ENCODE measurements at regions not wholly inside any gene's neighbourhood (a gene's known extent, or its start where the extent isn't known, plus 50 kb on each side); places are given as distances from the start of the nearest gene placed in this dataset.

DNA sequence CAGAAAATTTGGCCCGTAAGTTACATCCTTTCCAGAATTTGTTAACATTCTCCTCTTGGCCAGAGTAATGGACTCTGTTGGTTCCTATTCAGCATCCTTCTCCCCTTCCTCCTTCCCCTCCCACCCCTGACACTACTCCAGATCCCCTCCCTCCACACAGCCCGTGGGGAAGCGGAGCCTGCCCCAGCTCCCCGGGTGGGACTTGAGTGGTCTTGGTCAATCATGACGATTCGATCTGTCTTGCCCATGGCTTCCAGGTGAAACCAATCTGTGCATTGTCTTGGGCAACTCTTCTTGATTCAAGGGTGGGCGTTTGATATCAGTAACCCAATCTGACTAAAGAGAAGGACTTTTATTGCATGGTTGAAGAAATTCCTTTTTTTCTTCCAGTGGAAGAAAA lies 143.9 kb downstream of the ANKRD60 start:
- in situ Hi-C loops (cut with MboI; ENCODE audit: low sequenced_read_pairs) (loop anchor here (10.0 kb wide), 1 partner anchor 430 kb away; no protein-coding TSS in a partner anchor), intact Hi-C loops (cut with micrococcal nuclease) (no loop called here), dilution Hi-C loops (cut with HindIII; ENCODE audit: low sequenced_read_pairs, unreplicated experiment) (no loop called here)
- Histone ChIP-seq H2AK9ac (replicated peaks; ENCODE audit: low read depth, low read length, poor library complexity) (no peak overlapping the region), H4K5ac (ENCODE audit: low read depth, low read length) (no peak overlapping the region), H2BK20ac (ENCODE audit: low read depth, low read length) (no peak overlapping the region), H3K9me3 (ENCODE audit: control insufficient read depth, insufficient read depth, low read length) (no peaks in the 10 kb centered on the region), H3K27ac (ENCODE audit: insufficient read depth, low read length) (no peak overlapping the region), H3K4me2 (ENCODE audit: low read depth, low read length) (no peak overlapping the region), H2AFZ (replicated peaks; ENCODE audit: low read length, poor library complexity) (no peak overlapping the region), H3K4me3 (ENCODE audit: insufficient read depth, low read depth, low read length) (no peak overlapping the region), H3K18ac (ENCODE audit: low read depth, low read length) (no peak overlapping the region), H2BK5ac (ENCODE audit: low read depth, low read length, poor library complexity, severe bottlenecking) (no peak overlapping the region), H3K27me3 (ENCODE audit: control insufficient read depth, insufficient read depth, low read length) (no peaks in the 10 kb centered on the region), H3K23ac (ENCODE audit: low read depth, low read length) (no peak overlapping the region), H4K20me1 (ENCODE audit: insufficient read depth, low read length) (no peaks in the 10 kb centered on the region), H4K8ac (ENCODE audit: low read depth in 2 of 2, low read length in 2 of 2) (no peak overlapping the region), H2BK15ac (ENCODE audit: low read depth, low read length) (no peak overlapping the region), H3K14ac (replicated peaks; ENCODE audit: low read depth, low read length) (no peak overlapping the region), H3K4me1 (ENCODE audit: control insufficient read depth, insufficient read depth, low read length) (no peaks in the 10 kb centered on the region), H3K4ac (ENCODE audit: low read depth, low read length) (no peak overlapping the region), H4K91ac (ENCODE audit: insufficient read depth, low read depth, low read length) (no peak overlapping the region), H2AK5ac (ENCODE audit: low read depth, low read length) (no peak overlapping the region), H3K79me1 (ENCODE audit: low read depth in 1 of 2, low read length in 2 of 2) (no peaks in the 10 kb centered on the region), H3K9me1 (ENCODE audit: insufficient read depth, low read length) (no peaks in the 10 kb centered on the region), H3K56ac (ENCODE audit: extremely low read depth, insufficient read depth, low read length) (no peak overlapping the region), H3K36me3 (ENCODE audit: control insufficient read depth, insufficient read depth, low read length) (no peaks in the 10 kb centered on the region), H3K9ac (ENCODE audit: low read depth, low read length) (no peak overlapping the region), H2BK120ac (ENCODE audit: low read depth, low read length) (no peak overlapping the region)
- POLR2A ChIA-PET (ENCODE audit: unreplicated experiment): no interaction called here
- BruUV-seq (replicated peaks): no TSS peak
- no peak for DNase-seq
- TF ChIP-seq RAD21 (IDR thresholded peaks at IDR 0.05; ENCODE audit: low read length) (no peak), ELK1 (IDR thresholded peaks at IDR 0.05; ENCODE audit: borderline replicate concordance, low read depth, low read length) (no peak), MXI1 (IDR thresholded peaks at IDR 0.05; ENCODE audit: borderline replicate concordance, low read depth, low read length) (no peak), SMC3 (IDR thresholded peaks at IDR 0.05; ENCODE audit: low read depth, low read length) (no peak), POLR2A (IDR thresholded peaks at IDR 0.05; ENCODE audit: low read depth, low read length) (no peak), CHD1 (IDR thresholded peaks at IDR 0.05; ENCODE audit: low read depth, low read length) (no peak), USF2 (IDR thresholded peaks at IDR 0.05; ENCODE audit: low read depth, low read length) (no peak), CEBPB (IDR thresholded peaks at IDR 0.05; ENCODE audit: low read depth, low read length) (no peak), RCOR1 (IDR thresholded peaks at IDR 0.05; ENCODE audit: insufficient replicate concordance, low read length) (no peak), MAFK (IDR thresholded peaks at IDR 0.05; ENCODE audit: low read depth, low read length) (no peak), BHLHE40 (IDR thresholded peaks at IDR 0.05; ENCODE audit: low read depth, low read length) (no peak), MAZ (IDR thresholded peaks at IDR 0.05; ENCODE audit: borderline replicate concordance, low read depth, low read length) (no peak), NFE2L2 (IDR thresholded peaks at IDR 0.05; ENCODE audit: low read depth, low read length) (no peak), FOS (IDR thresholded peaks at IDR 0.05; ENCODE audit: low read depth, low read length) (no peak), RFX5 (IDR thresholded peaks at IDR 0.05; ENCODE audit: low read depth, low read length) (no peak)
- TF ChIP-seq, protein P1, sequence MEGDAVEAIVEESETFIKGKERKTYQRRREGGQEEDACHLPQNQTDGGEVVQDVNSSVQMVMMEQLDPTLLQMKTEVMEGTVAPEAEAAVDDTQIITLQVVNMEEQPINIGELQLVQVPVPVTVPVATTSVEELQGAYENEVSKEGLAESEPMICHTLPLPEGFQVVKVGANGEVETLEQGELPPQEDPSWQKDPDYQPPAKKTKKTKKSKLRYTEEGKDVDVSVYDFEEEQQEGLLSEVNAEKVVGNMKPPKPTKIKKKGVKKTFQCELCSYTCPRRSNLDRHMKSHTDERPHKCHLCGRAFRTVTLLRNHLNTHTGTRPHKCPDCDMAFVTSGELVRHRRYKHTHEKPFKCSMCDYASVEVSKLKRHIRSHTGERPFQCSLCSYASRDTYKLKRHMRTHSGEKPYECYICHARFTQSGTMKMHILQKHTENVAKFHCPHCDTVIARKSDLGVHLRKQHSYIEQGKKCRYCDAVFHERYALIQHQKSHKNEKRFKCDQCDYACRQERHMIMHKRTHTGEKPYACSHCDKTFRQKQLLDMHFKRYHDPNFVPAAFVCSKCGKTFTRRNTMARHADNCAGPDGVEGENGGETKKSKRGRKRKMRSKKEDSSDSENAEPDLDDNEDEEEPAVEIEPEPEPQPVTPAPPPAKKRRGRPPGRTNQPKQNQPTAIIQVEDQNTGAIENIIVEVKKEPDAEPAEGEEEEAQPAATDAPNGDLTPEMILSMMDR (conservative IDR thresholded peaks at IDR 0.05; ENCODE audit: low read depth, low read length): no peak
- CTCF ChIA-PET: no interaction called here
- 78% methylated on average over 6 of the region's 7 CpGs; no CpG with 5 or more reads in 1 of the 2 experiments for WGBS, 2 experiments (ENCODE audit: extremely low coverage in 2 of 2, insufficient read length in 1 of 2)
- no peak for ATAC-seq (ENCODE audit: low read depth)

Data from IMR-90 (cell line).